Suprapubic skin (tissue), 4 donors: ENCODE measurements at regions not wholly inside any gene's neighbourhood (a gene's known extent, or its start where the extent isn't known, plus 50 kb on each side); places are given as distances from the start of the nearest gene placed in this dataset.

Source experiments
- CTCF ChIP-seq, 2 donors: fragments of 200-600 bp in 1 of 2; fragments of 450-650 bp in 1 of 2; sonication (generic) in 1 of 2; IDR thresholded peaks; one replicate each; pipeline ENCODE4 v1.5.1; 2016 to 2019; ENCODE audit warnings: antibody characterized with exemption in 2 of 2, mild to moderate bottlenecking in 1 of 2, moderate library complexity in 1 of 2
- EP300 ChIP-seq: sonication (generic); formaldehyde crosslinking; IDR thresholded peaks from one replicate; pipeline ENCODE4 v1.6.1; 2017; ENCODE audit warnings: antibody characterized with exemption
- POLR2AphosphoS5 ChIP-seq, 3 donors: sonication (generic); formaldehyde crosslinking; IDR thresholded peaks; one replicate each; pipeline ENCODE4 v1.6.1; 2017; ENCODE audit warnings: antibody characterized with exemption in 3 of 3

- TF ChIP-seq EP300 (no peak), POLR2AphosphoS5 (IDR thresholded peaks at IDR 0.05) (no peak), CTCF (IDR thresholded peaks at IDR 0.05) (no peak)
These were observed 260.4 kb upstream of the MIR17HG start for GRCh38 chr13:91086936-91087716.
